ENCODE measurements at regions not wholly inside any gene's neighbourhood (a gene's known extent, or its start where the extent isn't known, plus 50 kb on each side); places are given as distances from the start of the nearest gene placed in this dataset.
"Not testable (repeated sequence)": the region's sequence is repeated elsewhere in the genome, so short reads cannot be mapped to it uniquely, and the experiment has no call there.

DNA sequence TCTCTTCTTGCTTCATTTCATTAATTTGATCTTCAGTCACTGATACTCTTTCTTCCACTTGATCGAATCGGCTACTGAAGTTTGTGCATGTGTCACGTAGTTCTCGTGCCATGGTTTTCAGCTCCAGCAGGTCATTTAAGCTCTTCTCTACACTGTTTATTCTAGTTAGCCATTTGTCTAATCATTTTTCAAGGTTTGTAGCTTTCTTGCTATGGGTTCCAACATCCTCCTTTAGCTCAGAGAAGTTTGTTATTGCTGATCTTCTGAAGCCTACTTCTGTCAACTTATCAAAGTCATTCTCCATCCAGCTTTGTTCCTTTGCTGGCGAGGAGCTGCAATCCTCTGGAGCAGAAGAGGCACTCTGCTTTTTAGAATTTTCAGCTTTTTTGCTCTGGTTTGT, 180.0 kb upstream of the TMEM196 start:
- not testable (repeated sequence) for H4K5ac ChIP-seq (ENCODE audit: insufficient read length, low read depth, low read length); H3K27me3 ChIP-seq (ENCODE audit: insufficient read depth, low read length); H3K23me2 ChIP-seq (ENCODE audit: insufficient read length, low read depth, low read length, poor library complexity, severe bottlenecking); H4K91ac ChIP-seq (ENCODE audit: insufficient read length, low read depth, low read length); H3K79me2 ChIP-seq (ENCODE audit: insufficient read depth, low read length); H3K4me2 ChIP-seq (ENCODE audit: insufficient read depth, insufficient read length, low read length); H2BK15ac ChIP-seq (ENCODE audit: low read depth, low read length); H3K18ac ChIP-seq (ENCODE audit: insufficient read length, low read depth, low read length); H3K14ac ChIP-seq (ENCODE audit: insufficient read depth, low read length); H2BK5ac ChIP-seq (ENCODE audit: insufficient read length, low read length); H2BK120ac ChIP-seq (ENCODE audit: low read depth, low read length, poor library complexity, severe bottlenecking); DNase-seq; H3T11ph ChIP-seq (ENCODE audit: low read length); H2AFZ ChIP-seq (ENCODE audit: low read length); H3K27ac ChIP-seq (ENCODE audit: insufficient read length, low read depth, low read length); H3K79me1 ChIP-seq (ENCODE audit: insufficient read depth, low read depth, low read length, poor library complexity, severe bottlenecking); H3K4me1 ChIP-seq (ENCODE audit: insufficient read depth, low read length); H3K9ac ChIP-seq (ENCODE audit: extremely low read depth, insufficient read length, low read length); H3K27me3 Mint-ChIP-seq (ENCODE audit: low read depth); H3K4ac ChIP-seq (ENCODE audit: low read depth, low read length); H3K56ac ChIP-seq (ENCODE audit: insufficient read length, low read depth, low read length); H4K20me1 ChIP-seq (ENCODE audit: control insufficient read depth, insufficient read depth, insufficient read length); H3K23ac ChIP-seq (ENCODE audit: insufficient read length, low read depth, low read length); H2BK20ac ChIP-seq (ENCODE audit: low read depth, low read length, poor library complexity, severe bottlenecking); H2AK5ac ChIP-seq (ENCODE audit: insufficient read length, low read length); H3K27ac Mint-ChIP-seq; H3K4me1 Mint-ChIP-seq; H4K8ac ChIP-seq (replicated peaks; ENCODE audit: insufficient read length, low read depth, low read length); H3K4me3 Mint-ChIP-seq; H2BK12ac ChIP-seq (ENCODE audit: insufficient read length, low read depth, low read length)
- Mint-ChIP-seq H3K9me3 (peaks cover 28 to 48% of the 10 kb centered on the region in 2 experiments), H3K36me3 (ENCODE audit: insufficient read depth in 1 of 3, low read depth in 3 of 3) (peaks cover 3 to 93% (median 30%) of the 10 kb centered on the region in 3 experiments; a peak in 6 of 7 replicates)
- WGBS (ENCODE audit: extremely low coverage, insufficient read length, low lambda C conversion rate), result no CpG with 5 or more reads among the region's 5 CpGs
- H3K9me3 ChIP-seq (ENCODE audit: control insufficient read depth, low read depth, low read length), result peaks cover 30% of the 10 kb centered on the region
